SJSA1 (cell line): ENCODE measurements at regions not wholly inside any gene's neighbourhood (a gene's known extent, or its start where the extent isn't known, plus 50 kb on each side); places are given as distances from the start of the nearest gene placed in this dataset.

Source experiments
- DNase-seq, 2 experiments: peaks; one replicate each; pipeline ENCODE4 v3.0.0-alpha.2; 2015 to 2020; ENCODE audit warnings: low spot score in 2 of 2, low read depth in 1 of 2
- H3K27ac ChIP-seq: fragments of 250-450 bp; sonication (Bioruptor Pico); 2 replicates; pipeline ENCODE4 v1.5.1; 2020; ENCODE audit warnings: mild to moderate bottlenecking, moderate library complexity
- H3K27me3 ChIP-seq: fragments of 250-450 bp; sonication (Bioruptor Pico); replicated peaks from 2 replicates; pipeline ENCODE4 v1.5.1; 2020; ENCODE audit warnings: mild to moderate bottlenecking, moderate library complexity
- H3K36me3 ChIP-seq: fragments of 250-450 bp; sonication (Bioruptor Pico); 2 replicates; pipeline ENCODE4 v1.5.1; 2020; ENCODE audit warnings: mild to moderate bottlenecking
- H3K4me1 ChIP-seq: fragments of 250-450 bp; sonication (Bioruptor Pico); replicated peaks from 2 replicates; pipeline ENCODE4 v1.6.1; 2021; ENCODE audit warnings: mild to moderate bottlenecking
- H3K4me3 ChIP-seq: fragments of 250-450 bp; sonication (Bioruptor Pico); 2 replicates; pipeline ENCODE4 v1.5.1; 2020; ENCODE audit warnings: mild to moderate bottlenecking
- H3K9me3 ChIP-seq: fragments of 250-450 bp; sonication (Bioruptor Pico); replicated peaks from 2 replicates; pipeline ENCODE4 v1.5.1; 2020; ENCODE audit warnings: mild to moderate bottlenecking

- no peaks in the 10 kb centered on the region for H3K4me1 ChIP-seq
- no peak overlapping the region for H3K27ac ChIP-seq
- no peaks in the 10 kb centered on the region for H3K9me3 ChIP-seq
- H3K4me3 ChIP-seq, result no peak overlapping the region
- H3K27me3 ChIP-seq, result no peaks in the 10 kb centered on the region
- H3K36me3 ChIP-seq, result no peaks in the 10 kb centered on the region
- no peak for DNase-seq
Observed at GRCh38 chr1:79380078-79380477, 373.5 kb upstream of the ADGRL4 start.

GRCh38 chr1:79376106-79376505, 369.6 kb upstream of the ADGRL4 start:
- H3K4me3 ChIP-seq, result no peak overlapping the region
- no peaks in the 10 kb centered on the region for H3K4me1 ChIP-seq
- no peaks in the 10 kb centered on the region for H3K9me3 ChIP-seq
- H3K36me3 ChIP-seq, result no peaks in the 10 kb centered on the region
- no peaks in the 10 kb centered on the region for H3K27me3 ChIP-seq
- no peak overlapping the region for H3K27ac ChIP-seq
- no peak for DNase-seq

DNA sequence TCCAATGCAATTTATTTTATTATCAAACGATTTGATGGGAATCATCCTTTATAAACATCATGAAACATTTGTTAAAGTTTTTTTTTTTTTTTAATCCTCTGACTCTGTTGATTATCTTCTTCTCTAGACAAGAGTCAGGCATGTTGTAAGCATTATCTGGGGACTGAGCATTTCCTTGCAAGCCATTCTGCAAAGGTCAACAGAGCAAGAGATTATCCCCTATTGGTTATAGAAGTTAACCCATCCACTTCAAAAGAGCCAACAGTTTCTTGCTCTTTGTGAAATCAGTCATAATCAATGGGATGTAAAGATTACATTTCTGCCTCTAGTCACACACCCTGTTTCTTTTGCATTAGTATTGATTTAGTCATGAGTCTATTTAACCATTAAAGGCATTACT, 368.8 kb upstream of the ADGRL4 start:
- H3K27ac ChIP-seq, result no peak overlapping the region
- no peak overlapping the region for H3K4me3 ChIP-seq
- H3K27me3 ChIP-seq, result no peaks in the 10 kb centered on the region
- no peaks in the 10 kb centered on the region for H3K36me3 ChIP-seq
- no peaks in the 10 kb centered on the region for H3K4me1 ChIP-seq
- DNase-seq, result no peak
- H3K9me3 ChIP-seq, result no peaks in the 10 kb centered on the region

DNA sequence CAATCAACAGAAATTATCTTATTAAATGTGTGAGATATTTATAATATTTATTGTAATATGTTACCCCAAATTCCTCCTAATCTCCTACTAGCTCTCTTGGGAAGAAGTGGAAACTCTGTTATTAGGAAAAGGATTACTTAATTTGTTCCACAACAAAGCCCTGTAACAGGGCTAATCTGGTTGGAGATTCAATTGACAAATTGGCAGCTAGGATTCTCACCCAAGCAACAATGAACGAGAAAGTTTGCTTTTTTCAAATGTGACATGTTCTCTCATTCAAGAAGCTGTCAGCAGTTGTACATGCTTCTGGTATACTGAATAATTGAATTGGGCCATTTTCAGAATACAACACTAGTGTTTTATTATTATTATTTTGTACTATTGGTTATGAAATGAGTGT, 367.9 kb upstream of the ADGRL4 start:
- Histone ChIP-seq H3K27me3 (no peaks in the 10 kb centered on the region), H3K9me3 (no peaks in the 10 kb centered on the region), H3K36me3 (no peaks in the 10 kb centered on the region), H3K27ac (no peak overlapping the region), H3K4me1 (no peaks in the 10 kb centered on the region), H3K4me3 (no peak overlapping the region)
- DNase-seq, result no peak

DNA sequence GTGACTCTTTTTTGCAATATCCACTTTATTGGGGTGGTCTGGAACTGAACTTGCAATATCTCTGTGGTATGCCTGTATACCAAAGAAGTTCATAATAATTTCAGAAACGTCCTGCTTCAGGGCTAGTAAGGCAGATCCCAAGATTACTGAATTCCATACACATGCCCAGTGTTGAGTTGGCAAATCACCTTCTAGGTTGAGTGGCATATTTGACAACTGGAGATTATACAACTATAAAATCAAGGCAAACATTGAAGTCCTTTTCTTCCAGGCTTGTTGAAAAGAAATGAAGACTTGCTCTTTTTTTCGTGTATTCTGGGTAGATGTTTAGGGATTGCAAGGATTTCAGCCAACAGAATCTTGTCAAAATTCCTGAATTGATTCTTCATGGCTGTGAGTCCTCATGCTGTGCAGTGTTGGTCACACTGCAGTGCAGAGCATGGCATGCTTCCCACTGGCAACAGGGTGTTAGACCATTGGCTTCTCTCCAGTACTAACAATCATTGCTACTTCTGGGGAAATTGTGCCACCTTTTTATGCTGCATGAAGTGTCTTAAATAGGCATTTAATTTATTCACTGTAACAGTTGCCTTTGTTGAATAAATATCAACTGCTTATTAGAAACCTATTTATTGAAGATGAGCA, 367.1 kb upstream of the ADGRL4 start:
- Histone ChIP-seq H3K4me1 (no peaks in the 10 kb centered on the region), H3K27ac (no peak overlapping the region), H3K27me3 (no peaks in the 10 kb centered on the region), H3K36me3 (no peaks in the 10 kb centered on the region), H3K9me3 (no peaks in the 10 kb centered on the region), H3K4me3 (no peak overlapping the region)
- DNase-seq, result no peak

- H3K36me3 ChIP-seq, result no peaks in the 10 kb centered on the region
- no peaks in the 10 kb centered on the region for H3K9me3 ChIP-seq
- no peak overlapping the region for H3K4me3 ChIP-seq
- H3K27me3 ChIP-seq, result no peaks in the 10 kb centered on the region
- DNase-seq, result no peak
- H3K27ac ChIP-seq, result no peak overlapping the region
- no peaks in the 10 kb centered on the region for H3K4me1 ChIP-seq
Observed at GRCh38 chr1:79371802-79372201, 365.3 kb upstream of the ADGRL4 start.

- H3K36me3 ChIP-seq, result no peaks in the 10 kb centered on the region
- no peak overlapping the region for H3K4me3 ChIP-seq
- H3K9me3 ChIP-seq, result no peaks in the 10 kb centered on the region
- H3K4me1 ChIP-seq, result no peaks in the 10 kb centered on the region
- H3K27ac ChIP-seq, result no peak overlapping the region
- no peak for DNase-seq
- no peaks in the 10 kb centered on the region for H3K27me3 ChIP-seq
Observed at GRCh38 chr1:79369091-79369490, 362.6 kb upstream of the ADGRL4 start.

GRCh38 chr1:79364896-79365295, 358.4 kb upstream of the ADGRL4 start:
- Histone ChIP-seq H3K27me3 (no peaks in the 10 kb centered on the region), H3K9me3 (no peaks in the 10 kb centered on the region), H3K4me3 (no peak overlapping the region), H3K27ac (no peak overlapping the region), H3K4me1 (no peaks in the 10 kb centered on the region), H3K36me3 (no peaks in the 10 kb centered on the region)
- DNase-seq, result no peak

DNA sequence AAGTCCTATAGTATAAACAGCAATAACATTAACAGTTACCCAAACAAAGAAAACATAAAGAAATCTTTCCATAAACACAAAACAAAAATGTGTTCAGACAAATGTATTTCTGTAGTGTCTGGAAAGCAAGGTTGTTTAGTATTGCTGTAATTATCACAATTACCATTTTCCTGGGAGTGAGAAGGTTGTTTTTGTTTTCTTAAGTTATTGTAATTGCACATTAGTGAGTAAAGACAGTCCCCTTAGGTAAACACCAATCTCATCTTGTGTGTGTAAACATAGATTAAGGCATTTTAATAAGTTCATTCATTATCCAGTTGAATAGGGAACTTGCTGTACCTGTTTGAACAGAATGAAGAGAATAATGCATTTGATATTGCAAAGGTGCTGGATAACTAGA, 356.9 kb upstream of the ADGRL4 start:
- no peak overlapping the region for H3K4me3 ChIP-seq
- H3K27ac ChIP-seq, result no peak overlapping the region
- H3K4me1 ChIP-seq, result no peaks in the 10 kb centered on the region
- DNase-seq, result no peak
- H3K9me3 ChIP-seq, result no peaks in the 10 kb centered on the region
- H3K36me3 ChIP-seq, result no peaks in the 10 kb centered on the region
- no peaks in the 10 kb centered on the region for H3K27me3 ChIP-seq

DNA sequence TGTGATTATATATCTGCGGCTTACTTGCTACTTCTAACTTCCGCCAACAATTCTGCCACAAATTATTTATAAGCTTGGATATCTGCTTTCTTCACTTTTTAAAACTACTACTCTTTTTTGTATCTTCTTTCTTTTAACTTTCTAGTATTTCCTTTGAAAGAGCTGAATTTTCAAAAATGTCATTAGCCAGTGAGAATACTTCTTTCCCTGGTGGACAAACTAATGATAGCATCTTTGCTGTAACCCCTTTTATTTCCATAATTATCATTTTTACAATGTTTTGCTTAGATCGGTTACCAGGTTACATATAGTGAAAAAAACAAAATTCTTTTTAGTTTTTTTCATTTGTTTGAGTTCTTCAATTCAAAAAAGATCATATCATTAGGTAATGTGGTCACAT, 355.9 kb upstream of the ADGRL4 start:
- DNase-seq, result no peak
- Histone ChIP-seq H3K27ac (no peak overlapping the region), H3K4me1 (no peaks in the 10 kb centered on the region), H3K4me3 (no peak overlapping the region), H3K36me3 (no peaks in the 10 kb centered on the region), H3K9me3 (no peaks in the 10 kb centered on the region), H3K27me3 (no peaks in the 10 kb centered on the region)

DNA sequence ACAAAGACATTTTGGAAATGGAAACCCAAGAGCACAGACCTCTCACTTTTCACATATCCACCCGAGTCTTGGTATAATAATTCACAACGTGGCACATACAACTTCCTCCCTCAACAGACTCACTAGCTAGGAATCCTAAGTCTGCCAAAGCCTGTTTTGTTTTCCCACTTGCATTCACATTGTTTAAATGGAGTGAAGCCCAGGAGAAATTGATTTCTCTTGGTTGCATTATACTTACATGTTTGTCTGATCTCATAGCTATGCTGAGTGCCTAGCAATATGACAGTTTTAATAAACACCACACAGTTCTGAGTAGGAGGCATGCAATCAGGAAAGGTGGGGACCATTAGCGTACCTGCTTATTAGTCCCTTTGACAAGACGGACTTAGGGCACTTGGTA, 348.6 kb upstream of the ADGRL4 start:
- DNase-seq, result no peak
- H3K4me3 ChIP-seq, result no peak overlapping the region
- H3K27ac ChIP-seq, result no peak overlapping the region
- no peaks in the 10 kb centered on the region for H3K9me3 ChIP-seq
- no peaks in the 10 kb centered on the region for H3K27me3 ChIP-seq
- no peaks in the 10 kb centered on the region for H3K36me3 ChIP-seq
- H3K4me1 ChIP-seq, result peaks cover 13% of the 10 kb centered on the region; the same call in 1 of the 2 replicates

GRCh38 chr1:79353224-79353623, 346.7 kb upstream of the ADGRL4 start:
- H3K4me3 ChIP-seq, result no peak overlapping the region
- no peak overlapping the region for H3K27ac ChIP-seq
- H3K27me3 ChIP-seq, result no peaks in the 10 kb centered on the region
- H3K9me3 ChIP-seq, result no peaks in the 10 kb centered on the region
- H3K4me1 ChIP-seq, result peaks cover 13% of the 10 kb centered on the region; the same call in 1 of the 2 replicates
- no peaks in the 10 kb centered on the region for H3K36me3 ChIP-seq
- peak; percentile 50 to 52 for DNase-seq

DNA sequence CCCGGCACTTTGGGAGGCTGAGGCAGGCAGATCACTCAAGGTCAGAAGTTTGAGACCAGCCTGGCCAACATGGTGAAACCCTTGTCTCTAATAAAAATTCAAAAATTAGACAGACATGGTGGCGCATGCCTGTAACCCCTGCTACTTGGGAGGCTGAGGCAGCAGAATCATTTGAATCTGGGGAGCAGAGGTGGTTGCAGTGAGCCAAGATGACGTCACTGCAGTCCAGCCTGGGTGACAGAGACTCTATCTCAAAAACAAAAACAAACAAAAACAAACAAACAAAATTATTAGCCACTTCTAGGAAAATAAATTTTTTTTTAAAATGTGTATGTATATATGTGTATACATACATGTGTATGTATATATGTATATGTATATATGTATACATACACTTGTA, 320.3 kb upstream of the ADGRL4 start:
- Histone ChIP-seq H3K4me1 (peaks cover 14% of the 10 kb centered on the region), H3K27ac (no peak overlapping the region), H3K27me3 (no peaks in the 10 kb centered on the region), H3K36me3 (no peaks in the 10 kb centered on the region), H3K4me3 (no peak overlapping the region), H3K9me3 (no peaks in the 10 kb centered on the region)
- DNase-seq, result no peak

- no peaks in the 10 kb centered on the region for H3K9me3 ChIP-seq
- no peaks in the 10 kb centered on the region for H3K36me3 ChIP-seq
- H3K27ac ChIP-seq, result no peak overlapping the region
- peaks cover 14% of the 10 kb centered on the region for H3K4me1 ChIP-seq
- DNase-seq, result no peak
- H3K4me3 ChIP-seq, result no peak overlapping the region
- H3K27me3 ChIP-seq, result no peaks in the 10 kb centered on the region
Observed at GRCh38 chr1:79325705-79326104, 319.2 kb upstream of the ADGRL4 start.

- H3K9me3 ChIP-seq, result no peaks in the 10 kb centered on the region
- DNase-seq, result no peak
- no peak overlapping the region for H3K27ac ChIP-seq
- H3K4me3 ChIP-seq, result no peak overlapping the region
- no peaks in the 10 kb centered on the region for H3K36me3 ChIP-seq
- H3K4me1 ChIP-seq, result peaks cover 14% of the 10 kb centered on the region
- no peaks in the 10 kb centered on the region for H3K27me3 ChIP-seq
Observed at GRCh38 chr1:79325126-79325525, 318.6 kb upstream of the ADGRL4 start.
